BLaER1 (cell line): ENCODE measurements at regions not wholly inside any gene's neighbourhood (a gene's known extent, or its start where the extent isn't known, plus 50 kb on each side); places are given as distances from the start of the nearest gene placed in this dataset.

Experiments used
- H3K27ac ChIP-seq: shearing (Covaris generic); formaldehyde crosslinking; 2 replicates; pipeline ENCODE4 v1.8.1; 2022
- H3K27me3 ChIP-seq: shearing (Covaris generic); formaldehyde crosslinking; 2 replicates; pipeline ENCODE4 v1.8.1; 2022
- H3K36me3 ChIP-seq: shearing (Covaris generic); formaldehyde crosslinking; 2 replicates; pipeline ENCODE4 v1.8.1; 2022
- H3K4me1 ChIP-seq: shearing (Covaris generic); formaldehyde crosslinking; 2 replicates; pipeline ENCODE4 v1.8.1; 2022
- H3K4me2 ChIP-seq: shearing (Covaris generic); formaldehyde crosslinking; 2 replicates; pipeline ENCODE4 v1.8.1; 2022
- H3K4me3 ChIP-seq: shearing (Covaris generic); formaldehyde crosslinking; 2 replicates; pipeline ENCODE4 v1.8.1; 2022
- H3K9ac ChIP-seq: shearing (Covaris generic); formaldehyde crosslinking; 2 replicates; pipeline ENCODE4 v1.8.1; 2022
- H3K9me3 ChIP-seq: shearing (Covaris generic); formaldehyde crosslinking; 2 replicates; pipeline ENCODE4 v1.8.1; 2022
- H4K20me1 ChIP-seq: shearing (Covaris generic); formaldehyde crosslinking; 2 replicates; pipeline ENCODE4 v1.8.1; 2022
- Cebpa-rat ChIP-seq: shearing (Covaris generic); IDR thresholded peaks from 2 replicates; pipeline ENCODE4 v1.8.1; 2022

- TF ChIP-seq Cebpa-rat: no peak
- no peaks in the 10 kb centered on the region for H3K9me3 ChIP-seq
- H3K9ac ChIP-seq: no peak overlapping the region
- no peak overlapping the region for H3K4me3 ChIP-seq
- H4K20me1 ChIP-seq: no peaks in the 10 kb centered on the region
- H3K36me3 ChIP-seq: no peaks in the 10 kb centered on the region
- H3K27ac ChIP-seq: no peak overlapping the region
- no peak overlapping the region for H3K4me2 ChIP-seq
- no peaks in the 10 kb centered on the region for H3K27me3 ChIP-seq
- H3K4me1 ChIP-seq: no peaks in the 10 kb centered on the region
Observed at GRCh38 chr6:147061252-147061651, 143.0 kb upstream of the STXBP5 start.

DNA sequence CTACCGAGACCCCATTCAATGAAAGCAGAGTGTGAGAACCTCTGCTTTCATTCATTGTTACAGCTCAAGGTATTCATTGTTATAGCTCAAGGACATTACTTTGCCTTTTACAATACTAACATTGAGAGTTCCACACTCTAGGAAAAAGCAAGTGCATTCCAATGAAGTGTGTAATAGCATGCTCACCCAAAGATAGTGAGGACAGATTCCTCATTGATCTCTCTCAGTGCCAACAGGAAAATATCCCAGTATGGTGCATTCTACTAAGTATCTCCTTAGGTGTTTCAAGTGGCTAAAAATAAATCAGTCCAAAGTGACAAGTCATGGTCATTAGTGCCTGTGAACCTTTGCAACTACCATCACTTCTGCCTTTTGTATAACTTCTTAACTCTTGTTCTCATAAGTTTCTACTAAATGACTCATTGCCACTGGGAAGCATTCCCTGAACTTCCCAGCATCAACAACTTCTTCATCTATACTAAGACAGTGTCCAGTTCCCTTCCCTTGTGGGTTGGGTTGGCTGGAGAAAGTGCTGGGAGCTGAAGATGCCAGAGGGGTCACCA, 140.7 kb upstream of the STXBP5 start:
- Histone ChIP-seq H3K9me3 (no peaks in the 10 kb centered on the region), H3K9ac (no peak overlapping the region), H3K27ac (no peak overlapping the region), H3K36me3 (no peaks in the 10 kb centered on the region), H3K27me3 (no peaks in the 10 kb centered on the region), H3K4me3 (no peak overlapping the region), H3K4me1 (no peaks in the 10 kb centered on the region), H3K4me2 (no peak overlapping the region), H4K20me1 (no peaks in the 10 kb centered on the region)
- no peak for TF ChIP-seq Cebpa-rat

DNA sequence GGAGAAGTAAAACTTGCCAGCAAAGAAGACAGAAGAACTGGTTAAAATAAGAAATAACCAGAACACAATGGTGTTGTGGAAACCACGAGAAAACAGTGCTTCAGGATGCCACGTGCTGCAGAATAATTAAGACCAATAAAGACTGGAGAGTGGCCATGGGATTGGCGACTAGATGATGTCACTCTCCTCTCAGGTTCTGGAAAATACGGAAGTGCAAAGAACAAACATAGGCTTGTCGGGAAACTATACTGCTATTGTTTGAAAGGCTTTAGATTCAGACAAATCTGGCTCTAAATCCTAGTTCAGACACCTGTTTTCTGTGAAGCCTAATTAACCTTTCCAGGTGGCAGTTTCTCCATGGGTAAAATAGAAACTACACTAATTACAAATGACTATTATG, 138.4 kb upstream of the STXBP5 start:
- Histone ChIP-seq H3K27me3 (no peaks in the 10 kb centered on the region), H3K4me1 (no peaks in the 10 kb centered on the region), H3K9me3 (peaks cover 15% of the 10 kb centered on the region), H3K4me3 (no peak overlapping the region), H4K20me1 (no peaks in the 10 kb centered on the region), H3K27ac (no peak overlapping the region), H3K36me3 (no peaks in the 10 kb centered on the region), H3K9ac (no peak overlapping the region), H3K4me2 (no peak overlapping the region)
- no peak for TF ChIP-seq Cebpa-rat

GRCh38 chr6:147067184-147067583, 137.0 kb upstream of the STXBP5 start:
- no peak overlapping the region for H3K4me2 ChIP-seq
- no peak overlapping the region for H3K27ac ChIP-seq
- H3K9me3 ChIP-seq: peaks cover 15% of the 10 kb centered on the region
- no peaks in the 10 kb centered on the region for H4K20me1 ChIP-seq
- H3K27me3 ChIP-seq: no peaks in the 10 kb centered on the region
- TF ChIP-seq Cebpa-rat: no peak
- H3K9ac ChIP-seq: no peak overlapping the region
- H3K36me3 ChIP-seq: no peaks in the 10 kb centered on the region
- no peak overlapping the region for H3K4me3 ChIP-seq
- H3K4me1 ChIP-seq: no peaks in the 10 kb centered on the region

- Histone ChIP-seq H3K9me3 (peaks cover 15% of the 10 kb centered on the region), H4K20me1 (no peaks in the 10 kb centered on the region), H3K36me3 (no peaks in the 10 kb centered on the region), H3K4me2 (no peak overlapping the region), H3K4me1 (no peaks in the 10 kb centered on the region), H3K27me3 (no peaks in the 10 kb centered on the region), H3K4me3 (no peak overlapping the region), H3K27ac (no peak overlapping the region), H3K9ac (no peak overlapping the region)
- no peak for TF ChIP-seq Cebpa-rat
Observed at GRCh38 chr6:147071776-147072175, 132.4 kb upstream of the STXBP5 start.

GRCh38 chr6:147075381-147075780, 128.8 kb upstream of the STXBP5 start:
- Histone ChIP-seq H3K36me3 (no peaks in the 10 kb centered on the region), H3K27ac (no peak overlapping the region), H3K4me3 (no peak overlapping the region), H4K20me1 (no peaks in the 10 kb centered on the region), H3K4me2 (no peak overlapping the region), H3K27me3 (no peaks in the 10 kb centered on the region), H3K9me3 (no peaks in the 10 kb centered on the region), H3K4me1 (no peaks in the 10 kb centered on the region), H3K9ac (no peak overlapping the region)
- no peak for TF ChIP-seq Cebpa-rat

DNA sequence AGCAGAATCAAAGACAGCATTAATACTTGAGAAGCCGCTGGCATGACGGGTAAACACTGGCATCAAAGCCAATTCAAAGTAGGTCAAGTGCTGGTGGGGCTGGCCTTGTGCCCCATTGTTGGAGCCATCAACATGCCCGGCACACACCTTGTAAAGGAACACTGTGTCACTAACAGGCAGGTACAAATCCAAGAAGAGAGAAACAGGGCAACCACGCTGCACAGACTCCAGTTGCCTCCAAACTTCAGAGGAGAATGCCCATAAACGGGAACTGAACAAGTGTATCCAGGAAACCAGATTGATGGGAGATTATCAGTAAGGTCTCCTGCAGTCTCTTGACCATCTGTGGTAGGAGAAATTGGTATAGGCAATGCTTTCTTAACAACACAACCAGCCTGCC, 127.0 kb upstream of the STXBP5 start:
- no peak overlapping the region for H3K27ac ChIP-seq
- H3K36me3 ChIP-seq: no peaks in the 10 kb centered on the region
- no peaks in the 10 kb centered on the region for H4K20me1 ChIP-seq
- H3K4me1 ChIP-seq: no peaks in the 10 kb centered on the region
- H3K9me3 ChIP-seq: no peaks in the 10 kb centered on the region
- H3K4me3 ChIP-seq: no peak overlapping the region
- H3K27me3 ChIP-seq: no peaks in the 10 kb centered on the region
- no peak for TF ChIP-seq Cebpa-rat
- H3K9ac ChIP-seq: no peak overlapping the region
- H3K4me2 ChIP-seq: no peak overlapping the region

DNA sequence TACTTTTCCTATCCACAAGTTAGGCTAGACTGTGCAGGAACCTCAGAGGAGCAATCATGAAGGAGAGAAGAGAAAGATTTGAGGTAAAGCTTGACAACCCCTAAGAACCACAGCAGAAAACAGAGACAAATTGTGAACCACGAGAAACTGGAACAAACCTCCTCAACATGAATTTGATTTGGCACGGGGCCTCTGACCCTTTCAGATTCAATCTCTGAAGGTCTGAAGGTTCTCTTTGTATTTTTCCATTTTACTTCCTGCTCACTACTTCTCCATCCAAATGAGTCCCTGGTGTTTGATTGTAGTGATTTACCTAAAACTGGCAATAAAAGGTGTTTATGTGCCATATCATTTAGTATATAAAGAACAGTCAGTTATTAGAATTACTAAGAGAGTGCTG, 126.1 kb upstream of the STXBP5 start:
- H3K9me3 ChIP-seq: no peaks in the 10 kb centered on the region
- H3K27me3 ChIP-seq: no peaks in the 10 kb centered on the region
- TF ChIP-seq Cebpa-rat: no peak
- no peaks in the 10 kb centered on the region for H3K36me3 ChIP-seq
- no peaks in the 10 kb centered on the region for H3K4me1 ChIP-seq
- H3K4me2 ChIP-seq: no peak overlapping the region
- H3K4me3 ChIP-seq: no peak overlapping the region
- H3K9ac ChIP-seq: no peak overlapping the region
- no peaks in the 10 kb centered on the region for H4K20me1 ChIP-seq
- no peak overlapping the region for H3K27ac ChIP-seq

- no peaks in the 10 kb centered on the region for H3K27me3 ChIP-seq
- no peaks in the 10 kb centered on the region for H4K20me1 ChIP-seq
- no peaks in the 10 kb centered on the region for H3K9me3 ChIP-seq
- H3K36me3 ChIP-seq: no peaks in the 10 kb centered on the region
- H3K4me1 ChIP-seq: no peaks in the 10 kb centered on the region
- H3K27ac ChIP-seq: no peak overlapping the region
- no peak overlapping the region for H3K4me3 ChIP-seq
- no peak overlapping the region for H3K9ac ChIP-seq
- TF ChIP-seq Cebpa-rat: no peak
- no peak overlapping the region for H3K4me2 ChIP-seq
Observed at GRCh38 chr6:147078602-147079001, 125.6 kb upstream of the STXBP5 start.

DNA sequence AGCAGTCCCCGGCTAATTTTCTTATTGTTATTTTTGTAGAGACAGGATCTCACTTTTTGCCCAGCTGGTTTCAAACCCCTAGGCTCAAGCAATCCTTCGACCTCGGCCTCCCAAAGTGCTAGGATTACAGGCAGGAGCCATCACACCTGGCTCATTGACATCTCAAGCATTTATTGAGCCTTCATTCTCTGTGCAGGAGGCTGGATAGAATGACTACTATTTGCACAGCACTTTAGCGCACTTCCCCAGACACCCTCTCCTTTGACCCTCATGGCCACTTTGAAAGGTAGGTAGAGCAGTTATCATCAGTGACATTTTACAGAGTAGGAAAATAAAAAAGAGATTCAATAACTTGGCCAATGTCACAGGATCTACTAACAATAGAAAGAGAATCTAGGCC, 124.0 kb upstream of the STXBP5 start:
- H3K4me2 ChIP-seq: no peak overlapping the region
- H3K4me3 ChIP-seq: no peak overlapping the region
- no peak for TF ChIP-seq Cebpa-rat
- no peaks in the 10 kb centered on the region for H3K27me3 ChIP-seq
- H3K9me3 ChIP-seq: no peaks in the 10 kb centered on the region
- H3K27ac ChIP-seq: no peak overlapping the region
- no peaks in the 10 kb centered on the region for H4K20me1 ChIP-seq
- no peaks in the 10 kb centered on the region for H3K4me1 ChIP-seq
- H3K36me3 ChIP-seq: no peaks in the 10 kb centered on the region
- H3K9ac ChIP-seq: no peak overlapping the region

DNA sequence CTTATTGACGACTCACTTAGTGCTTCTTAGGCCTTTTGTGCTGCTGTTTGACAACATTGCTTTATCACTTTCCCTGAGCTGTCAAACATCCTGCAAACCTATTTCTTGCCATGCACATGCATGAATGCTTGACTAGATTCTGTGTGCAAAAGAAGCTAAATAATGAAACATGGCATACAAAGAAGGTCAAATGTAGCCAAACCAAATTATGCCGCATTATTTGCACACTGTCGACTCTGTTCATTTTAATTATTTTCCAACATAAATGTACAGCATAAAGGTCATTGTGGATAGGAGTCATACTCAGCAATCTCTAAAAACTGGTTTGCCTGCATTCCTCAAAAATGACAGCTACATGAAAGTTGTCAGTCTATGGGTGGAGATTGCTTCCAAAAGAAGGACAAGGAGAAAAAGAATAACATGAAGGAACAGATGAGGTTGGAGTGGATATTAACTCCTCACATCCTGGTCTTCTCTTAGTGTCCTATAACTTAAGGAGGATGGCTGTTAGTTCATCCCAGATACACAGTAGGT, 123.1 kb upstream of the STXBP5 start:
- no peaks in the 10 kb centered on the region for H4K20me1 ChIP-seq
- no peak for TF ChIP-seq Cebpa-rat
- H3K36me3 ChIP-seq: no peaks in the 10 kb centered on the region
- no peak overlapping the region for H3K27ac ChIP-seq
- H3K4me3 ChIP-seq: no peak overlapping the region
- no peaks in the 10 kb centered on the region for H3K9me3 ChIP-seq
- H3K27me3 ChIP-seq: no peaks in the 10 kb centered on the region
- no peaks in the 10 kb centered on the region for H3K4me1 ChIP-seq
- H3K9ac ChIP-seq: no peak overlapping the region
- H3K4me2 ChIP-seq: no peak overlapping the region
